Tibial nerve (tissue), 4 donors: ENCODE measurements at regions not wholly inside any gene's neighbourhood (a gene's known extent, or its start where the extent isn't known, plus 50 kb on each side); places are given as distances from the start of the nearest gene placed in this dataset.

Source experiments
- DNase-seq, 2 donors: peaks; one replicate each; pipeline ENCODE4 v3.0.0-alpha.2; 2019; ENCODE audit warnings: low spot score in 2 of 2
- H3K27ac ChIP-seq, 4 donors: fragments of 200-600 bp; sonication (generic) in 3 of 4; one replicate each; pipeline ENCODE4 v1.5.1; 2017 to 2019; ENCODE audit warnings: mild to moderate bottlenecking in 1 of 4
- H3K27me3 ChIP-seq, 2 donors: fragments of 200-600 bp; sonication (generic) in 1 of 2; one replicate each; pipeline versions ENCODE4 v1.5.1 to v1.6.0; 2017 to 2019
- H3K36me3 ChIP-seq, 3 donors: fragments of 200-600 bp; sonication (generic); one replicate each; pipeline ENCODE4 v1.5.1; 2018 to 2019
- H3K4me1 ChIP-seq, 4 donors: fragments of 200-600 bp; sonication (generic) in 3 of 4; one replicate each; pipeline ENCODE4 v1.5.1; 2017 to 2019
- H3K4me3 ChIP-seq, 4 donors: fragments of 200-600 bp; sonication (generic) in 3 of 4; one replicate each; pipeline ENCODE4 v1.5.1; 2017 to 2019; ENCODE audit warnings: mild to moderate bottlenecking in 1 of 4, moderate library complexity in 1 of 4
- H3K9me3 ChIP-seq, 4 donors: fragments of 200-600 bp; sonication (generic) in 3 of 4; one replicate each; pipeline ENCODE4 v1.5.1; 2017 to 2019
- EP300 ChIP-seq, 2 donors: sonication (generic); formaldehyde crosslinking; IDR thresholded peaks; one replicate each; pipeline ENCODE4 v1.6.1; 2017; ENCODE audit warnings: antibody characterized with exemption in 2 of 2, mild to moderate bottlenecking in 1 of 2
- POLR2A ChIP-seq, 2 donors: fragments of 450-650 bp; IDR thresholded peaks; one replicate each; pipeline ENCODE4 v1.6.1; 2017; ENCODE audit warnings: antibody characterized with exemption in 2 of 2, mild to moderate bottlenecking in 2 of 2, moderate library complexity in 2 of 2
- WGBS, 2 donors: methylation state at CpG; one replicate each; pipeline ENCODE4 v1.1.5; 2018; 5-methylcytosine and 5-hydroxymethylcytosine counted together
- TF ChIP-seq, protein P1 (sequence below), 5 experiments: fragments of 200-600 bp in 3 of 5; fragments of 450-650 bp in 2 of 5; sonication (generic) in 3 of 5; IDR thresholded peaks; one replicate each; pipeline ENCODE4 v1.5.1; 2016 to 2019; ENCODE audit warnings: antibody characterized with exemption in 5 of 5, mild to moderate bottlenecking in 3 of 5, moderate library complexity in 2 of 5

GRCh38 chr2:240289701-240290431 is 145.6 kb upstream of the GPC1 start:
- no peaks in the 10 kb centered on the region for H3K9me3 ChIP-seq
- 73 to 78% methylated on average over 18 to 24 of the region's 30 CpGs for WGBS, 2 donors
- H3K36me3 ChIP-seq: no peaks in the 10 kb centered on the region
- no peak overlapping the region for H3K4me3 ChIP-seq
- no peak overlapping the region for H3K27ac ChIP-seq
- DNase-seq: no peak
- no peak for TF ChIP-seq EP300 (IDR thresholded peaks at IDR 0.05)
- TF ChIP-seq POLR2A (IDR thresholded peaks at IDR 0.05): no peak
- TF ChIP-seq, protein P1, sequence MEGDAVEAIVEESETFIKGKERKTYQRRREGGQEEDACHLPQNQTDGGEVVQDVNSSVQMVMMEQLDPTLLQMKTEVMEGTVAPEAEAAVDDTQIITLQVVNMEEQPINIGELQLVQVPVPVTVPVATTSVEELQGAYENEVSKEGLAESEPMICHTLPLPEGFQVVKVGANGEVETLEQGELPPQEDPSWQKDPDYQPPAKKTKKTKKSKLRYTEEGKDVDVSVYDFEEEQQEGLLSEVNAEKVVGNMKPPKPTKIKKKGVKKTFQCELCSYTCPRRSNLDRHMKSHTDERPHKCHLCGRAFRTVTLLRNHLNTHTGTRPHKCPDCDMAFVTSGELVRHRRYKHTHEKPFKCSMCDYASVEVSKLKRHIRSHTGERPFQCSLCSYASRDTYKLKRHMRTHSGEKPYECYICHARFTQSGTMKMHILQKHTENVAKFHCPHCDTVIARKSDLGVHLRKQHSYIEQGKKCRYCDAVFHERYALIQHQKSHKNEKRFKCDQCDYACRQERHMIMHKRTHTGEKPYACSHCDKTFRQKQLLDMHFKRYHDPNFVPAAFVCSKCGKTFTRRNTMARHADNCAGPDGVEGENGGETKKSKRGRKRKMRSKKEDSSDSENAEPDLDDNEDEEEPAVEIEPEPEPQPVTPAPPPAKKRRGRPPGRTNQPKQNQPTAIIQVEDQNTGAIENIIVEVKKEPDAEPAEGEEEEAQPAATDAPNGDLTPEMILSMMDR (IDR thresholded peaks at IDR 0.05): no peak
- no peaks in the 10 kb centered on the region for H3K27me3 ChIP-seq
- H3K4me1 ChIP-seq: peaks cover 0 to 6% (median 0%) of the 10 kb centered on the region in 4 donors

- Histone ChIP-seq H3K4me3 (no peak overlapping the region), H3K4me1 (peaks cover 0 to 6% (median 0%) of the 10 kb centered on the region in 4 donors), H3K36me3 (no peaks in the 10 kb centered on the region), H3K9me3 (no peaks in the 10 kb centered on the region), H3K27me3 (no peaks in the 10 kb centered on the region), H3K27ac (no peak overlapping the region)
- WGBS, 2 donors: 87 to 93% methylated on average over 22 to 24 of the region's 30 CpGs
- no peak for DNase-seq
- TF ChIP-seq POLR2A (IDR thresholded peaks at IDR 0.05): no peak
- TF ChIP-seq, protein P1 (IDR thresholded peaks at IDR 0.05): no peak
- TF ChIP-seq EP300 (IDR thresholded peaks at IDR 0.05): no peak
Observed at GRCh38 chr2:240290432-240291336, 144.8 kb upstream of the GPC1 start.

DNA sequence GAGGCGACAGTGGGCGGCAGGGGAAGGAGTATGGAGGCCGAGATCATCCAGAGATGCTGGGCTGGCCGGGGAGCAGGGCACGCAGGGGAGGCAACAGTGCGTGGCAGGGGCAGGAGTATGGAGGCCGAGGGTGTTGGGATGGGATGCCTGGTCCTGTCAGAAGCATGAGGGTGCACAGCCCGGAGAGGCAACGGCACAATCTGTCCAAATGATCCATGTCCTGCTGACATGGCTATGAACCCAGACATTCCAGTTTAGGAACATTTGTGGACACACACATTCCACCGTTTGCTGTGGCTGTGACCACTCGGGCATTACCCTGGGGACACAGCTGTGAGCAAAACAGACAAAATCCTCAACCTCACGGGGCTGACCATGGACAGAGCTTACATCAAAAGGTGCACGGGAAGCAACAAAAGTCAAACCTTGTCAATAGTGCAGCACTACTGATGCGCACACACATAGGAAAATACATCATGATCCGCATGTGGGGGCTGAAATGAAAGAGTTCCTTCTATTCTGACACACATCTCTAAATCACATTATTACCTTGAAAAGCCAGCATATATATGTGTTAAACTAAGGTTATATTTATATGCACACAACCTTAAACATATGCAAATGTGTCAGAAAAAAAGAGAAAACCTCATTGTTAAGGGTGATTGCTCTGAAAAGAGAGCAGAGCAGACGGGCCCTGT is 144.0 kb upstream of the GPC1 start:
- Histone ChIP-seq H3K9me3 (no peaks in the 10 kb centered on the region), H3K4me3 (no peak overlapping the region), H3K4me1 (peaks cover 0 to 6% (median 0%) of the 10 kb centered on the region in 4 donors), H3K27ac (no peak overlapping the region), H3K36me3 (no peaks in the 10 kb centered on the region), H3K27me3 (no peaks in the 10 kb centered on the region)
- WGBS, 2 donors: 73% methylated on average over 16 of the region's 16 CpGs
- TF ChIP-seq POLR2A (IDR thresholded peaks at IDR 0.05) (no peak), EP300 (IDR thresholded peaks at IDR 0.05) (no peak)
- TF ChIP-seq, protein P1 (IDR thresholded peaks at IDR 0.05): no peak
- no peak for DNase-seq

DNA sequence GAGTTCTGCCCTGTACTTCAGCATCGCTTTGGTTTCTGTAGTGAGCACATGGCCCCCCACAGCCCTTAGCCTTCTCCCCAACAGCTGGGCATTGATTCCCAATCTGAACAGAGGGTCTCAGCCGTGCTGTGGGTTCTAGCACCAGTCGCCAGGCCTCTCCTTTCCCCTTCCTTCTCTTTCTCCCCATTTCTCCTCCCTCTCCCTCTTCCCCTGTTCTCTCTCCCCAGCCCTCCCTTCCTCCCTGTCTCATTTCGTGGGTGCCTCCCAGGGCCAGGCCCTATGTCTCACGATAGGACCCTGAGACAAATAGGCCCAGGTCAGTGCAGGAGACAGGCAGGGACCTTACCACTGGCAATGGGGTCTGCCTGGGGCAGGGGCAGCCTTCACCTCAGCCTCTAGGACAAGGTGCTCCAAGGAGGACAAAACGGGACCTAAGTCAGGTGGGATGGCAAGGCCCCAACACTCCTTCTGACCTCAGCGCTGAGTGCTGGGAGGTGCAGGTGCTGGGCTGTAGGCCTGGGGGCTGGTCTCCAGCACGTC is 143.4 kb upstream of the GPC1 start:
- no peak overlapping the region for H3K27ac ChIP-seq
- WGBS, 2 donors: 86 to 87% methylated on average over 7 to 8 of the region's 8 CpGs
- no peak for TF ChIP-seq POLR2A (IDR thresholded peaks at IDR 0.05)
- no peak for TF ChIP-seq EP300 (IDR thresholded peaks at IDR 0.05)
- TF ChIP-seq, protein P1 (IDR thresholded peaks at IDR 0.05): no peak
- no peak overlapping the region for H3K4me3 ChIP-seq
- no peaks in the 10 kb centered on the region for H3K9me3 ChIP-seq
- peaks cover 0 to 6% (median 0%) of the 10 kb centered on the region in 4 donors for H3K4me1 ChIP-seq
- H3K36me3 ChIP-seq: no peaks in the 10 kb centered on the region
- H3K27me3 ChIP-seq: no peaks in the 10 kb centered on the region
- no peak for DNase-seq
